GM19193 (cell line): ENCODE measurements at regions not wholly inside any gene's neighbourhood (a gene's known extent, or its start where the extent isn't known, plus 50 kb on each side); places are given as distances from the start of the nearest gene placed in this dataset.

ENCODE experiments used
- POLR2A ChIP-seq: IDR thresholded peaks from 4 replicates; pipeline ENCODE4 v1.6.1; 2011; ENCODE audit not compliant: insufficient read depth, insufficient read length; ENCODE audit errors: extremely low read depth

- no peak for TF ChIP-seq POLR2A
Observed at GRCh38 chr10:62561151-62561550, 187.0 kb downstream of the ZNF365 start.

DNA sequence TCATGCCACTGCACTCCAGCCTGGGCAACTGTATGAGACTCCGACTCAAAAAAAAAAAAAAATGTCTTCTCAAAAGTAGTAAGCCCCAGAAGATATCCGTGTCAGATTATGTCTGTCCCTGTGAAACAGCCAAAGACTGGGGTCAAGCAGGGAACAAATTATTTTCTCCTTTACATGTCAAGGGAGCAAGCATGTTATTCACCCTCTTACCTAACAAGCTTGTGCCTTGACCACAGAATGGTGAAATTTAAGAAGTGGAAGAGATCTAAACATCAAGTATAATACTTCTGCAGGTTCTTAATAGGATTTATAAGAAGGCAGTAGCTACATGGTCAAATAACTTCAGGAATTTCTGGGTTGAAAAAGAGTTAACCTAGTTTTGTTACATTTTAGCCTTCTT is 187.9 kb downstream of the ZNF365 start:
- TF ChIP-seq POLR2A = no peak

DNA sequence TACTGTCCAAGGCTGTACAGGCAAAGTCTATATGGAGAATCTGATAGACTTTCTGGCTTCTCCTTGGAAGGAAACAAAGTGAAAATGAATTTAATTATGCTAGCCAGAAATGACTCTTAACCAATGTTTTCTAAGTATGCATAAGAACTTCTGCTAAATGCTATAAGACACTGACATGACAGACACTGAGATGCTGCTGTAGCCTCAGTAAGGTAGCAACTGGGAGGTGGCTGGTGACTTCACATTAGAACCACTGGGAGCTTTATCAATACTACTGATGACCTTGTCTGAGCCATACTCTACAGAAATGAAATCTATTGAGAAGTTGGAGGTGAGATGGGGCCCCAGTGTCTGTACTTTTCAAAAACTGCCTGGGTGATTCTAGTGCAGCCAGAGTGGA is 188.6 kb downstream of the ZNF365 start:
- no peak for TF ChIP-seq POLR2A

GRCh38 chr10:62573929-62574328 is 199.8 kb downstream of the ZNF365 start:
- no peak for TF ChIP-seq POLR2A

- TF ChIP-seq POLR2A = no peak
Observed at GRCh38 chr10:62577076-62577475, 202.9 kb downstream of the ZNF365 start.

- no peak for TF ChIP-seq POLR2A
Observed at GRCh38 chr10:62577666-62578291, 203.6 kb downstream of the ZNF365 start.

DNA sequence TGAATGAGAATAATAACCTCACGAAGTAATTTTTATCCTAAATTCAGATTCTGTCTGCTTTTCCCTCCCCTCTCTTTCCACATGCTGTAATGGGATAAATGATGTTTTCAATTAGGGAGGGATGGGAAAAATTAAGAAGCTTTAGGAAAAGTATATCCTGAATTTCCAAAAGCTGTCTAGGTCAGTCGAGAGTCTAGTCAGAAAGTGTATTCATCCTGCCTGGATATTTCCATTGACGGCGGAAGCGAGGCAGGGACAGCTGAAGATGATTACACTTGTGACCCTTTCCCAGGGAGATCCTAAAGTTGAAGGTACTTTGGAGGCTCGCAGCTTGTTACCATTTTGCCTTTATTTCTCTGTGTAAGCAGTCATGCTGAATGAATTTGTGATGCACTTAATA is 204.1 kb downstream of the ZNF365 start:
- TF ChIP-seq POLR2A = no peak

DNA sequence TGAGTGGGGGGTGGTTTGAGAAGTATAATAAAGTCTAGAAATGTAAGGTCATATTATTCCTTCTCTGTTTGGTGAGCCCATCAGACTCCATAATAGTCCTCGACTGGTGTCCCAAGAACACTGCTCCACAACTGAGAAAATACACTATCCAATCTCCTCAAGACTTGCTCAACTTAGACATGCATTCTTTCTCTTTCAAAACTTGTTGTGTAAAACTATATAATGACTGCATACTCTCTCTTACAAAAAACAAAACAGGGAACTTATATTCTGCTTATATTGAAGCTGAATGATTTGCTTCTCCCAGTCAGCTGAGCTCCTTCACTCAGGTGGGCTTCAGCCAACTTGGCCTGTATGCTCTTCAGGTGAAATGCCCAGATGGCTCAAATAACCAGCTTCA is 204.7 kb downstream of the ZNF365 start:
- no peak for TF ChIP-seq POLR2A

DNA sequence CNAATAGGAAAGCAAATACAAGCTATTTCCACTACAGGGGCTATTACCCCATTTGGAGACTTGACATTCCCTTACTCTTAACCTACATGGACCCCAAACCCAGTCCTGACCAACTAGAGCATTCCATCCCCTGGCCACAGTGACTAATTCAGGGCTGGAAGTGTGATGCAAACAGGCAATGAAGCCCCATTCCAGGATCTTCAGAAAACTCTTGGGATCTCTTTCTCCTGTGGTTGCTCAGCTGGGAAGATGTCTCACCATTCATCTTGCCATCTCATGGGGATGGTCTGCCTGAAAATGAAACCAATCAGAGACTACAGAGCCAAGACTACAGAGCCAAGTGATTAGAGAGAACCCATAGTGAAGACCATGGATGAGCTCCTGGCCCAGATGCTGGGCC is 206.2 kb downstream of the ZNF365 start:
- no peak for TF ChIP-seq POLR2A

- no peak for TF ChIP-seq POLR2A
Observed at GRCh38 chr10:62581351-62581750, 207.2 kb downstream of the ZNF365 start.

- TF ChIP-seq POLR2A = no peak
Observed at GRCh38 chr10:62582101-62582705, 208.0 kb downstream of the ZNF365 start.

DNA sequence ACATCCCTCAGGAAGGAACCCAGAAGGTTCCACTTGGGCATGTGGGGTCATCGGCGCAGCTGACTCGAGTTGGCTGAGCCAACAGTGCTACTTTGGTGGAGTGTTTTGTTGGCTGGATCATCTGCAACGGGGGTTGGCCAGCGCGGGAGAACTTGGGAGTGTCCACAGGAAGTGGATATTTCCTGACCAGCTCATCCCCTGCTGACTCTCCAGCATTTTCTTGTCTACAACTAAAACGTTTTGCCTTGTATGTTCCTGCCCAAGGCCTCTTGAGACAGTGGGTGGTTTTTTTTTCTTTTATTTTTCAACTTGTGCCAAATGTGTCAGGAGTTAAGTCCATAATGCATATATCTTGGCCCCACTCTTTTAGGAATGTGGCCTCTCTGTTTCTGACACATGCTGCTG is 208.6 kb downstream of the ZNF365 start:
- no peak for TF ChIP-seq POLR2A

DNA sequence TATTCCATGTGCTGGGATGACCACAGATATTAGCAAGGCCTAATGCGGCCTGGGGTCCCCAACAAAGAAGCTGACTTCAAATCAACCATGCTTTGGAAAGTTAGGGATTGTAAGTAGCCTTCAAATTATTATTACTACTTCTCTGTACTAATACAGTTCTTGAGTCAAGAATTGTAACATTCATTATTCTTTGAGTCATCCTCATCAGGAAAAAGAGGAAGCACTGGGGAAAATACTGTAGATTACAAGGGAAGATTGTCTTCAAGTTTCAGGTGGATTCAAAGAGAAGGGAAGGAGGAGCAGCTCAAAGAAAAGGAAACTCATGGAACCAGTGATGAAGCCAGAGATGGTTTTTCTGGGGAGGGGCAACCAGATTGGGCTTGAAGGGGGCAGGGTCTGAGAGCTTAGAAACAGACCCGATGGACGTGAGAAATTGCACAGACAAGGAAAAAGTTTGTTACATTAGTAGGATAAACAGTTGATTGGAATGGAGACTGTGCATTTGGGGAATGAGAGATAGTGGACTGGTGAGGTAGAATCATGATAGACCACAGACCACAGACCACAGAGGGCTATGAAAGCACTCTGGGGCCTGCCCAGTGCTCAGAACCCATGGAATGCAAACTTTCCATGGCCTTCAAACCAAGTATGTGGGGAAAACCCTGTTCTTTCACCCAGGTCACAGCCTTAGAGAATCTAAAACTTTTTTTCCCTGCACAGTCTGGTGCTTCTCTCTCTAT is 209.9 kb downstream of the ZNF365 start:
- no peak for TF ChIP-seq POLR2A

- no peak for TF ChIP-seq POLR2A
Observed at GRCh38 chr10:62584731-62585130, 210.6 kb downstream of the ZNF365 start.

DNA sequence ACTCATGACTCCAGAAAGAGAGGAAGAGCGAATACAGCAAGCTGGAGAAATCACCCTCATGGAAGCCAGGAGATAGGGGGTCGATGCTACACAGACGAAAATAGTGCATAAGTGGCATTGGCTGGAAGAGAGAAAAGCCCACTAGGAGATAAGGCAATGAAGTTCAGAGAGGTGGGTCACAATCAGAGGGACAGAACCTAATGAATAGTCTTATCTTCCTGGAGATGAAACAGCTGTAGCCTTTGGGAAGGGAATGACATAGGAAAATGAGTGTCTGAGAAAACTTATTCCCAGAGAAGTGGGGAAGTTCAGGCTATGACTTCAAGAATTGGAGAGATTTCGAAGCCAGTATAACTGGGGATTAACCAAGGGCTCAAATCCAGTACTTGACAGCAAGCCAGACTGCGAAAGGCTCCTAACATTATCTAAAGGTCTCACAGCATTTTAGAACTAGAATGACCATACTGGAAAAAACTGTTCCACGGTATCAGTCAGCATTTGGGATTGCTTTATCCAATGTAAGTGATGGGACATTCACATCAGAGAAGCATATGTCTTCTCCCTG is 211.1 kb downstream of the ZNF365 start:
- TF ChIP-seq POLR2A = no peak

DNA sequence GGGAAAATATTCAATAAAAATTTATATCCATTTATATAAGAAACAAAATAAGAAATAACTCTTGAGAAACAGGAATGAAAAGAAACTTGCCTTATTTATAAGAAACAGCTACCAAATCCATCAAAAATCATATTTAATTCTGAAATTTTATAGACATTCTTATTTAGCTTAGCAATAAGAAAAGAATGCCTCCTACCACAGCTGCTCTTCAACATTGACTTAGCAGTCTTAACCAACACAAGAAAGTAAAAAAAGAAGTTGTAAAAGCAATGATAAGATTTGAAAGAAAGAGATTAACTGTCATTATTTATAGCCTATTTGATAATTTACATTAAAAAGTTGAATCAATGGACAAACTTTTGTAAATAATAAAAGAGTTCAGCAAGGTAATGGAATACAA is 212.8 kb downstream of the ZNF365 start:
- no peak for TF ChIP-seq POLR2A
